ENCODE measurements at regions not wholly inside any gene's neighbourhood (a gene's known extent, or its start where the extent isn't known, plus 50 kb on each side); places are given as distances from the start of the nearest gene placed in this dataset.

- no peak overlapping the region for H3K4me3 ChIP-seq (replicated peaks; ENCODE audit: low read depth, low read length)
- TF ChIP-seq, protein P1, sequence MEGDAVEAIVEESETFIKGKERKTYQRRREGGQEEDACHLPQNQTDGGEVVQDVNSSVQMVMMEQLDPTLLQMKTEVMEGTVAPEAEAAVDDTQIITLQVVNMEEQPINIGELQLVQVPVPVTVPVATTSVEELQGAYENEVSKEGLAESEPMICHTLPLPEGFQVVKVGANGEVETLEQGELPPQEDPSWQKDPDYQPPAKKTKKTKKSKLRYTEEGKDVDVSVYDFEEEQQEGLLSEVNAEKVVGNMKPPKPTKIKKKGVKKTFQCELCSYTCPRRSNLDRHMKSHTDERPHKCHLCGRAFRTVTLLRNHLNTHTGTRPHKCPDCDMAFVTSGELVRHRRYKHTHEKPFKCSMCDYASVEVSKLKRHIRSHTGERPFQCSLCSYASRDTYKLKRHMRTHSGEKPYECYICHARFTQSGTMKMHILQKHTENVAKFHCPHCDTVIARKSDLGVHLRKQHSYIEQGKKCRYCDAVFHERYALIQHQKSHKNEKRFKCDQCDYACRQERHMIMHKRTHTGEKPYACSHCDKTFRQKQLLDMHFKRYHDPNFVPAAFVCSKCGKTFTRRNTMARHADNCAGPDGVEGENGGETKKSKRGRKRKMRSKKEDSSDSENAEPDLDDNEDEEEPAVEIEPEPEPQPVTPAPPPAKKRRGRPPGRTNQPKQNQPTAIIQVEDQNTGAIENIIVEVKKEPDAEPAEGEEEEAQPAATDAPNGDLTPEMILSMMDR (IDR thresholded peaks at IDR 0.05; ENCODE audit: low read depth, low read length, missing control alignments), result no peak
- DNase-seq (ENCODE audit: extremely low read depth, low read depth), result no peak
These were observed 131.0 kb downstream of the DMAC1 start for GRCh38 chr9:7668541-7668940.

- TF ChIP-seq, protein P1 (IDR thresholded peaks at IDR 0.05; ENCODE audit: low read depth, low read length, missing control alignments), result no peak
- H3K4me3 ChIP-seq (replicated peaks; ENCODE audit: low read depth, low read length), result no peak overlapping the region
- no peak for DNase-seq (ENCODE audit: extremely low read depth, low read depth)
These were observed 133.7 kb downstream of the DMAC1 start for GRCh38 chr9:7665874-7666273.

GRCh38 chr9:7659766-7660165 is 139.8 kb downstream of the DMAC1 start:
- no peak overlapping the region for H3K4me3 ChIP-seq (replicated peaks; ENCODE audit: low read depth, low read length)
- no peak for DNase-seq (ENCODE audit: extremely low read depth, low read depth)
- TF ChIP-seq, protein P1 (IDR thresholded peaks at IDR 0.05; ENCODE audit: low read depth, low read length, missing control alignments), result no peak

DNA sequence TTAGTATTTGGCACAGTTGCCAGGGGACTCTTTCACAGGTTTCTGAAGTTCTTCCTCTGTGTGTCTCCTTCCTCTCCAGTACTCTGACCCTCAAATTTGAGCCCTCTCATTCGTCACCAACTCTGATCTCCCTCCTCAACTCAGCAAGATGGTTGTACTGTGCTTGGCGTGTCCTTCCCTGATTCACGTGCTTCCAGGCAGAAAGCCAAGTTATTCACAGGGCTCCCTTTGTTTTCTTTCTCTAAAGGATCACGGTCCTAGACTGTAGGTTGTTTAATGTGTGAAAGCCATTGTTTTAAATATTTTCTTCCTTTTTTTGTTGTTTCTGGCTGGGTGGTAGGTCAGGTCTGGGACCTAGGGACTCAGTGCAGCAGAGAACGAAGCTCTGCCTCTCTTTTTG is 142.9 kb downstream of the DMAC1 start:
- no peak for DNase-seq (ENCODE audit: extremely low read depth, low read depth)
- H3K4me3 ChIP-seq (replicated peaks; ENCODE audit: low read depth, low read length), result no peak overlapping the region
- TF ChIP-seq, protein P1 (IDR thresholded peaks at IDR 0.05; ENCODE audit: low read depth, low read length, missing control alignments), result no peak

GRCh38 chr9:7653262-7653661 is 146.3 kb downstream of the DMAC1 start:
- no peak for DNase-seq (ENCODE audit: extremely low read depth, low read depth)
- no peak overlapping the region for H3K4me3 ChIP-seq (replicated peaks; ENCODE audit: low read depth, low read length)
- TF ChIP-seq, protein P1 (IDR thresholded peaks at IDR 0.05; ENCODE audit: low read depth, low read length, missing control alignments), result no peak

GRCh38 chr9:7640231-7640630 is 159.3 kb downstream of the DMAC1 start:
- H3K4me3 ChIP-seq (replicated peaks; ENCODE audit: low read depth, low read length), result no peak overlapping the region
- no peak for DNase-seq (ENCODE audit: extremely low read depth, low read depth)
- TF ChIP-seq, protein P1 (IDR thresholded peaks at IDR 0.05; ENCODE audit: low read depth, low read length, missing control alignments), result no peak

GRCh38 chr9:7639471-7639870 is 160.1 kb downstream of the DMAC1 start:
- TF ChIP-seq, protein P1 (IDR thresholded peaks at IDR 0.05; ENCODE audit: low read depth, low read length, missing control alignments), result no peak
- DNase-seq (ENCODE audit: extremely low read depth, low read depth), result no peak
- no peak overlapping the region for H3K4me3 ChIP-seq (replicated peaks; ENCODE audit: low read depth, low read length)

Data from HFF-Myc (cell line).